Right forelimb (tissue), 1 donor: ENCODE measurements at regions not wholly inside any gene's neighbourhood (a gene's known extent, or its start where the extent isn't known, plus 50 kb on each side); places are given as distances from the start of the nearest gene placed in this dataset.
"Not testable (repeated sequence)": the region's sequence is repeated elsewhere in the genome, so short reads cannot be mapped to it uniquely, and the experiment has no call there.

Experiments used
- DNase-seq: peaks from one replicate; pipeline ENCODE4 v3.0.0-alpha.2; 2018

- DNase-seq: not testable (repeated sequence)
Measured at GRCh38 chr5:166291800-166292199, 1999.6 kb upstream of the WWC1 start.

- no peak for DNase-seq
Measured at GRCh38 chr5:166293892-166294291, 1997.6 kb upstream of the WWC1 start.

- no peak for DNase-seq
Measured at GRCh38 chr5:166302166-166302565, 1989.3 kb upstream of the WWC1 start.

GRCh38 chr5:166317425-166317824, 1974.0 kb upstream of the WWC1 start:
- DNase-seq: no peak

DNA sequence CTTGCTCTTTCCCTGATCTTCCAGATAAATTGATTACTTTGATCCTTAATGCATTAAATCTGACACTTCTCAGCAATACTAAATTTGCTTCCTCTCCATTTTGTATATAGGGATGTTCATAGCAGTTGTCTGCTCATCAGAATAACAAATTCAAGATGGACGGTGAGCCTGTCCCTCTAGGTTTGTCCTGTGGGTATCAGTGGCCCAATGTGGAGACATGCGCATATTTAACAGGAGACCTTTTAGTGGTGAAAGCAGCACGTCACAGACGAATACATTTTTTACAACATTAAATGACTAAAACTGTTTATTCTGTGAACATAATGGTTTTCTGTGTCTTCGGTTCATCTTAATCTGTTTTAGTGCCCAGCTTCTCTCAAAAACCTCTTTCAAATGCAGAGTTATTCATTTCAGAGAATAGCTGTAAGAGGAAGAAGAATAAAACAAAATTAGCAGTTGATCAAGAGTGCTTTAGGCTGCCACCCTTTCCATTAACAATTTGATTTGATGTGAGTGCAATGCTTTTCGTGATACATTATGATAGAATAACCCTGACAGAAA, 1970.4 kb upstream of the WWC1 start:
- DNase-seq: no peak

GRCh38 chr5:166324372-166324771, 1967.1 kb upstream of the WWC1 start:
- no peak for DNase-seq

GRCh38 chr5:166329149-166329800, 1962.2 kb upstream of the WWC1 start:
- no peak for DNase-seq

GRCh38 chr5:166330036-166330435, 1961.4 kb upstream of the WWC1 start:
- DNase-seq: no peak

DNA sequence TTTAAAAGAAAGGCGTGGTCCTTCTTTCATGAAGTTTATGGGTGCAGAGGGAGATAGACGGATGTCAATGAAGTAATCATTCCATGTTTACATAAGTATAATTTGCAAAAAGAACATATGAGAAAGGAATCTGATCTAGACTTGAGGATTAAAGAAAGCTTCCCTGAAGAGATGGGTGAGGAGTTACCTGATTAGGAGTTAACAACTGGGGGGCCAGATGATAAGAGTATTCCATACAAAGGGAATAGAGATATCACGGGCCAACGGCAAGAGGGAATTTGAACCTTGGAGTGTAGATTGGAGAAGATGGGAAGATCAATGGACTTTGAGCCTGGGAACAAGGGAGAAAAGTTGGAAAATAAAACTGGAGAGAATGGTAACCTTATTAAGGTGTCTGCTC, 1959.9 kb upstream of the WWC1 start:
- no peak for DNase-seq

DNA sequence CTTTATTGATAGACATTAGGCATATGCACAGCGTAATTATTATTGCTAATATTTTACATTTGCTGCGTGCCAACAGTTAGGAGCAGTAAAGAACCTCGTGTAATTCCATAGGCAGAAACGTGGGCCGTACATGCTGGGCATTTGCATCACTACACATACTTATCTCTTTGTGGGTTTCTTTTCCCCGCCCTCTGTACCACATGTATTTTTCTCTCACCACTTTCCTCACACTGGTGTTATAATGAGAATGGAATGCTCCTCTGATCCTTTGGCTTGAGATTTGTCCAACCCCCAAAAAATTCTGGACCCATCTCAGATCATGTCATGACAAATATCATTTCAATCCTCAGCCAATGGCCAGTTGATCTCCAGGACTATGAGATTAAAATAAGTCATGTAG, 1952.6 kb upstream of the WWC1 start:
- DNase-seq: no peak

DNA sequence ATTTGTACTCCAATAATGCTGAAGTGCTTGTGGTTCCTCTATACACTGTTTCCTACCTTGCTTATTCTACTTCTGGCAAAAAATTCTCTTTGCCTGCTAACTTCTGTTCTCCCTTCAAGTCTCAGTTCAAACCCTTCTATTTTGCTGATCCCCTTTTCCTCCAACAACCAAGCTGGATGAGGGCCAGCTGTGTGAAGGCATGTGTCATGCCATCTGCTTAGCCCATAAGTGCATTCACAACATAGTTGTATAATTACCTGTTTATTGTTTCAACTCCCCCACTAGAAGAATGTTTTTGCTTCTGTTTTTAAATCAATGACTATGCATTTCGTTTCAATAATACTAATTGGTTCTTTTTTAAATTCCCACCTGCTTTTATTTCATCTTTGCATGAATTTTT, 1951.4 kb upstream of the WWC1 start:
- DNase-seq: no peak

- no peak for DNase-seq
Measured at GRCh38 chr5:166341740-166342337, 1949.6 kb upstream of the WWC1 start.

DNA sequence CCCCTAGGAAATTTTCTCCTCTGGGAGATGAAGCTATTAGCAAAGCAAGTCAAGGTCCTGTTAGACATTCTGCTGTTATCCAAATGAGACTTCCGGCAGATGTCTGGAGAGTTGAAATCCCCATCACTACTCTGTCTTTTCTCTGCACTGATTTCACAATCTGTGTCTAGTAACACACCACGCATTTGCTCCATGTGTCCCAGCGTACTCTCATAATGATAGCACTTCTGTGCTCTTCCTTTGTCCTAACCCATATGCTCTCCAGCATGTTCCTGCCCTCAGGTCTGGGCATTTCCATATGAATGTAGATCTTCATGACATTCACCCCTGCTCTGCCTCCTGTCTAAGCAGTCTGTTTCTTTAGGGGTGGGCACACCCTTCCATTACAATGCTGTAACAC, 1949.0 kb upstream of the WWC1 start:
- no peak for DNase-seq

GRCh38 chr5:166346726-166347374, 1944.6 kb upstream of the WWC1 start:
- no peak for DNase-seq

DNA sequence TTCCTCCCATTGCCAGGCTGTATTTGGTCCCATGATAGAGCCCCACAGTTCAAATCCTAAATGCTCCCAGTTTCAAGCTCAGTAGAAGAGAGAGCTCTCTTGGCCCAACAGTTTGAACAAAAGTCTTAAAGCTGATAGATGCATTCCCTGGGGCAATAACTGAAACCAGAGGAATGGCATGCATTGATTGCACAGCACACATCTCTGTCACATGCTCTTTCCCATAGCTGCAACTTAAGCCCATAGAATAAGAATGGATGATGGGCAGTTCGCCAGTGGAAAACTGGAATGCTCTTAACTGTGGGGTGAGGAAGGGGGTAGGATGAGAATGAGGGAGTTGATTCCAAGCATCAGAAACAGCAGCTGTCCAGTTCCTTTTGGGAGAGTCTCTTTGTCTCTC, 1942.4 kb upstream of the WWC1 start:
- no peak for DNase-seq

- DNase-seq: no peak
Measured at GRCh38 chr5:166353580-166353979, 1937.9 kb upstream of the WWC1 start.

DNA sequence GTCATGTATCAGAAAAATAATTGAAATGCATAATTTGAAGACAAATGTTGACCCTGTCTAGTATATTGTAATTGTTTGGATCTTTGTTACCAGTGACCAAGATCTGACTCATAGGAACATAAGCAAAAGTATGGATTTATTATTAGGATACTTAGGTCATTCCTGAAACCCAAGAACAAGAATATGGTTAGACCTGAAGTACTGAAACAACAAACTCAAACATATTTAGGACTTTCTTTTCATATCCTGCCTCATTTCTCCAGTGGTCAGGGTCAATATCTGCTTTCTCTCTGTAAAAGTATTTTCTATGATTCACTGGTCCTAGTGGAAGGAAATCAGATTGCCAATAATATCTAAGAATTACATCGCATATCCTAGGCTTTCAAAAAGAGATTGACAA, 1937.1 kb upstream of the WWC1 start:
- no peak for DNase-seq

- DNase-seq: no peak
Measured at GRCh38 chr5:166356096-166356495, 1935.3 kb upstream of the WWC1 start.

DNA sequence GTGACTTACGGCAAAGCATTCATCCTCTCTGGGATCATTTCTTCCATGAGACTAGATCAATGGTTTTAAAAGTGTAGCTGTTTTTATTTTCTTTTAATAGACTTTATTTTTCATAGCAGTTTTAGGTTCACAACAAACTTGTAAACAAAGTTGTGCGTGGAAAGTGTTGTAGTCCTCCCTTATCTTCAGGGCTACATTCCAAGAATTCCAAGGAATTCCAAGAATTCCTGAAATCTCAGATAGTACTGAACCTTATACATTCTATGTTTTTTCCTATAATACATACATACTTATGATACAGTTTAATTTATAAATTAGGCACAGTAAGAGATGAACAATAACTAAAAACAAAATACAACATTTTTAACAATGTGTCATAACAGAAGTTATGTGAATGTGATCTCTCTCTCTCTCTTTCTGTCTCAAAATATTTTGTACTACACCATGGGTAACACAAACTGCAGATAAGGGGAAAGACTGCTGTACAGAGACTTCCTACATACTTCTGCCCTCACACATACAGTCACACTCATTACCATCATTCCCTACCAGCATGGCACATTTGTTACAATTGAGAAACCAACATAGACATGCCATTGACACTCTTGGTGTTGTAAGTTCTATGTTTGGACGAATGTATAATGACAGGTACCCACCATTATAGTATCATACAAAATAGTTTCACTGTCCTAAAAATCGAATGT, 1933.2 kb upstream of the WWC1 start:
- DNase-seq: no peak

- DNase-seq: no peak
Measured at GRCh38 chr5:166363087-166363760, 1928.2 kb upstream of the WWC1 start.

GRCh38 chr5:166365164-166365563, 1926.3 kb upstream of the WWC1 start:
- no peak for DNase-seq

GRCh38 chr5:166367391-166367790, 1924.1 kb upstream of the WWC1 start:
- DNase-seq: no peak

DNA sequence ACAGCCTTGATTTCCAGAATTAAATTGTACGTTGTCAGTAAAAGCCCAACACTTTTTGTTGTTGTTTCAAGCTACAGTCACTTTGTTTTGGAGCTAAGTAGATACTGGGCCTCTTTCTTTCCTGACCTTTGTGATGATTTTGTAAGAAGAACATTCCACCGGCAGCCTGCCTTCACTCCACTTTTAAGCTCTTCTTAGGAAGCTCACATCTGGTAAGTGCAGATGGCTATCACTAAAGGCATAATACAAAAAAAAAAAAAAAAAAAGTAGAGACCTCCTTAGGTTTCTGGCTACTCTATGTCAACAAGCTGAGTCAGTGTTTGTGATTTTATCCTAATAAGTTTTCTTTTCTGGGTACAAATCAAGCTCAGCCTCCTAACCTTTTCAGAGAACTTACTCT, 1922.1 kb upstream of the WWC1 start:
- no peak for DNase-seq
